Fibroblast of lung (primary cell): ENCODE measurements at regions not wholly inside any gene's neighbourhood (a gene's known extent, or its start where the extent isn't known, plus 50 kb on each side); places are given as distances from the start of the nearest gene placed in this dataset.

Source experiments
- CTCF ChIP-seq, 2 donors: IDR thresholded peaks in 1 of 2; conservative IDR thresholded peaks in 1 of 2; 1 replicate in 1 of 2; 2 replicates in 1 of 2; pipeline ENCODE4 v1.5.1; 2011 to 2012; ENCODE audit warnings: low read length in 2 of 2, control low read depth in 1 of 2, inconsistent platforms in 1 of 2, low read depth in 1 of 2, mild to moderate bottlenecking in 1 of 2
- EZH2 ChIP-seq: IDR thresholded peaks from 2 replicates; pipeline ENCODE4 v1.5.1; 2012; ENCODE audit warnings: low read length, control low read depth, mild to moderate bottlenecking; ENCODE audit errors: missing control alignments

GRCh38 chr1:78375996-78376395 is 114.8 kb upstream of the PTGFR start:
- no peak for TF ChIP-seq CTCF (conservative IDR thresholded peaks at IDR 0.05 in 1 of 2, IDR thresholded peaks at IDR 0.05 in 1 of 2; ENCODE audit: low read depth in 1 of 2, low read length in 2 of 2)
- TF ChIP-seq EZH2 = no peak
